CD14-positive monocyte (primary cell): ENCODE measurements at regions not wholly inside any gene's neighbourhood (a gene's known extent, or its start where the extent isn't known, plus 50 kb on each side); places are given as distances from the start of the nearest gene placed in this dataset.

Experiments
- DNase-seq, 3 donors: peaks; one replicate each; pipeline ENCODE4 v3.0.0-alpha.2; 2011 to 2022
- H2AFZ ChIP-seq: 2 replicates; pipeline ENCODE4 v1.6.0; 2012; ENCODE audit warnings: mild to moderate bottlenecking, low read depth, low read length, inconsistent platforms; ENCODE audit not compliant: insufficient read depth, poor library complexity, severe bottlenecking
- H3K27ac ChIP-seq, 2 donors: 1 replicate in 1 of 2; 2 replicates in 1 of 2; pipeline ENCODE4 v1.5.1; 2012 to 2013; ENCODE audit warnings: low read length in 2 of 2, control low read depth in 1 of 2, inconsistent platforms in 1 of 2, low read depth in 1 of 2, mild to moderate bottlenecking in 1 of 2
- H3K27me3 ChIP-seq, 2 donors: one replicate each; pipeline versions ENCODE4 v1.6.0 to v1.6.1; 2011 to 2013; ENCODE audit warnings: low read length in 2 of 2; ENCODE audit not compliant: control insufficient read depth in 2 of 2, insufficient read depth in 2 of 2
- H3K36me3 ChIP-seq, 2 donors: replicated peaks in 1 of 2; 1 replicate in 1 of 2; 2 replicates in 1 of 2; pipeline versions ENCODE4 v1.5.1 to v1.6.1; 2012 to 2013; ENCODE audit warnings: low read length in 2 of 2, control low read depth in 1 of 2, inconsistent platforms in 1 of 2, mild to moderate bottlenecking in 1 of 2; ENCODE audit not compliant: insufficient read depth in 2 of 2, control insufficient read depth in 1 of 2
- H3K4me1 ChIP-seq, 2 donors: 1 replicate in 1 of 2; 2 replicates in 1 of 2; pipeline versions ENCODE4 v1.5.1 to v1.6.1; 2012 to 2013; ENCODE audit warnings: low read length in 2 of 2, control low read depth in 1 of 2, inconsistent platforms in 1 of 2, mild to moderate bottlenecking in 1 of 2, moderate library complexity in 1 of 2; ENCODE audit not compliant: insufficient read depth in 2 of 2, control insufficient read depth in 1 of 2
- H3K4me2 ChIP-seq: replicated peaks from 2 replicates; pipeline ENCODE3; 2012; ENCODE audit warnings: low read length, moderate library complexity, mild to moderate bottlenecking; ENCODE audit not compliant: poor library complexity, severe bottlenecking; ENCODE audit errors: extremely low read depth
- H3K4me3 ChIP-seq, 3 experiments: fragments of 200-600 bp in 1 of 3; sonication (generic) in 1 of 3; replicated peaks in 1 of 3; 1 replicate in 2 of 3; 2 replicates in 1 of 3; pipeline ENCODE4 v1.5.1; 2011 to 2013; ENCODE audit warnings: low read length in 3 of 3, mild to moderate bottlenecking in 3 of 3, control low read depth in 2 of 3, low read depth in 2 of 3, inconsistent platforms in 1 of 3, moderate library complexity in 1 of 3
- H3K79me2 ChIP-seq: 2 replicates; pipeline ENCODE4 v1.6.0; 2012; ENCODE audit warnings: mild to moderate bottlenecking, control low read depth, inconsistent platforms, low read length, moderate library complexity; ENCODE audit not compliant: insufficient read depth
- H3K9ac ChIP-seq: 2 replicates; pipeline ENCODE4 v1.6.0; 2017; ENCODE audit warnings: low read length, mild to moderate bottlenecking; ENCODE audit not compliant: insufficient read depth, poor library complexity, severe bottlenecking
- H3K9me3 ChIP-seq, 2 donors: replicated peaks in 1 of 2; 1 replicate in 1 of 2; 2 replicates in 1 of 2; pipeline versions ENCODE4 v1.5.1 to v1.6.1; 2012 to 2013; ENCODE audit warnings: low read length in 2 of 2, control low read depth in 1 of 2; ENCODE audit not compliant: control insufficient read depth in 1 of 2, insufficient read depth in 1 of 2
- H4K20me1 ChIP-seq: 2 replicates; pipeline ENCODE4 v1.6.0; 2012; ENCODE audit warnings: mild to moderate bottlenecking, low read length, control low read depth, moderate library complexity; ENCODE audit not compliant: insufficient read depth
- H3K27ac Mint-ChIP-seq, 7 donors: one replicate each; pipeline ENCODE4 v1.8.0; 2020; ENCODE audit warnings: mild to moderate bottlenecking in 7 of 7, mixed read lengths in 7 of 7, moderate library complexity in 6 of 7, inconsistent platforms in 2 of 7
- H3K27me3 Mint-ChIP-seq, 3 donors: one replicate each; pipeline ENCODE4 v1.8.0; 2021 to 2022; ENCODE audit warnings: low read depth in 3 of 3, mild to moderate bottlenecking in 3 of 3, mixed read lengths in 3 of 3, moderate library complexity in 3 of 3, inconsistent platforms in 1 of 3
- H3K36me3 Mint-ChIP-seq, 2 donors: one replicate each; pipeline ENCODE4 v1.8.0; 2020; ENCODE audit warnings: mixed read lengths in 2 of 2, inconsistent platforms in 1 of 2, mild to moderate bottlenecking in 1 of 2
- H3K4me1 Mint-ChIP-seq: one replicate; pipeline ENCODE4 v1.8.0; 2020; ENCODE audit warnings: mild to moderate bottlenecking, mixed read lengths
- H3K4me3 Mint-ChIP-seq, 2 donors: one replicate each; pipeline ENCODE4 v1.8.0; 2020; ENCODE audit warnings: mild to moderate bottlenecking in 2 of 2, mixed read lengths in 2 of 2, moderate library complexity in 1 of 2
- H3K9me3 Mint-ChIP-seq, 7 donors: one replicate each; pipeline ENCODE4 v1.8.0; 2020 to 2022; ENCODE audit warnings: mixed read lengths in 7 of 7, mild to moderate bottlenecking in 6 of 7, moderate library complexity in 6 of 7, inconsistent platforms in 2 of 7
- WGBS: methylation state at CpG from one replicate; pipeline ENCODE4 v1.1.5; 2013; ENCODE audit warnings: missing lambda C conversion rate; ENCODE audit not compliant: insufficient coverage; 5-methylcytosine and 5-hydroxymethylcytosine counted together
- intact Hi-C, 2 donors: fragments of 100-400 bp; cut with micrococcal nuclease; formaldehyde crosslinking; loops; one replicate each; pipeline versions ENCODE4 v1.15.0 to v1.15.1; 2023
- TF ChIP-seq, protein P1 (sequence below): fragments of 200-600 bp; IDR thresholded peaks from one replicate; pipeline ENCODE4 v1.8.0; 2022; ENCODE audit warnings: antibody characterized with exemption, mild to moderate bottlenecking

DNA sequence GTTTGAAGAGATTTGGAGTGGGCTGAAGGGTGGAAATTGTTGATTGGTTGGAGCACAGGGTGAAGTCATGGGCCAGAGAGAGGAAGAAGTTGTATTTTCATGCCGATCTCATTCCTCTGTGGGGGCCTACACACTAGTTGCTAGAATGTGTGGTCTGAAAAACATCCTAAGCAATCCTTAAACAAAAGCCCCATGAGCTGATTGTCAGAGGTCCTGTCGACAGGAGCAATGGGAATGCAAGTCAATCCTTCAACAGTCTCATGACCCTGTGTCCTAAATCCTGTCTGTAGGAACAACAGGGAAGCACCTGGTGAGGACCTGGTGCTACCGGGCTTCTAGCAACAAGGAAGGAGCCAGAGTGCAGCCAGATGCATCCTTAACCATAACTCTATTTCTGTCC, 324.0 kb upstream of the TMEM132C start:
- Mint-ChIP-seq H3K4me3 (no peak overlapping the region), H3K4me1 (no peaks in the 10 kb centered on the region), H3K36me3 (no peaks in the 10 kb centered on the region), H3K9me3 (peaks cover 7 to 20% (median 10%) of the 10 kb centered on the region in 7 donors), H3K27me3 (peaks cover 1 to 3% (median 3%) of the 10 kb centered on the region in 3 donors), H3K27ac (no peak overlapping the region)
- H3K27ac ChIP-seq: no peak overlapping the region
- no peaks in the 10 kb centered on the region for H3K79me2 ChIP-seq
- no peak overlapping the region for H3K9ac ChIP-seq
- H3K36me3 ChIP-seq: no peaks in the 10 kb centered on the region
- intact Hi-C loops: no loop called here
- H3K4me2 ChIP-seq: no peak overlapping the region
- WGBS: 89% methylated on average over 1 of the region's 3 CpGs
- H2AFZ ChIP-seq: no peak overlapping the region
- H3K27me3 ChIP-seq: no peaks in the 10 kb centered on the region
- H3K4me3 ChIP-seq: no peak overlapping the region
- peaks cover 9 to 22% of the 10 kb centered on the region in 2 donors for H3K9me3 ChIP-seq
- no peak for DNase-seq
- no peaks in the 10 kb centered on the region for H3K4me1 ChIP-seq
- TF ChIP-seq, protein P1, sequence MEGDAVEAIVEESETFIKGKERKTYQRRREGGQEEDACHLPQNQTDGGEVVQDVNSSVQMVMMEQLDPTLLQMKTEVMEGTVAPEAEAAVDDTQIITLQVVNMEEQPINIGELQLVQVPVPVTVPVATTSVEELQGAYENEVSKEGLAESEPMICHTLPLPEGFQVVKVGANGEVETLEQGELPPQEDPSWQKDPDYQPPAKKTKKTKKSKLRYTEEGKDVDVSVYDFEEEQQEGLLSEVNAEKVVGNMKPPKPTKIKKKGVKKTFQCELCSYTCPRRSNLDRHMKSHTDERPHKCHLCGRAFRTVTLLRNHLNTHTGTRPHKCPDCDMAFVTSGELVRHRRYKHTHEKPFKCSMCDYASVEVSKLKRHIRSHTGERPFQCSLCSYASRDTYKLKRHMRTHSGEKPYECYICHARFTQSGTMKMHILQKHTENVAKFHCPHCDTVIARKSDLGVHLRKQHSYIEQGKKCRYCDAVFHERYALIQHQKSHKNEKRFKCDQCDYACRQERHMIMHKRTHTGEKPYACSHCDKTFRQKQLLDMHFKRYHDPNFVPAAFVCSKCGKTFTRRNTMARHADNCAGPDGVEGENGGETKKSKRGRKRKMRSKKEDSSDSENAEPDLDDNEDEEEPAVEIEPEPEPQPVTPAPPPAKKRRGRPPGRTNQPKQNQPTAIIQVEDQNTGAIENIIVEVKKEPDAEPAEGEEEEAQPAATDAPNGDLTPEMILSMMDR: no peak
- no peaks in the 10 kb centered on the region for H4K20me1 ChIP-seq

DNA sequence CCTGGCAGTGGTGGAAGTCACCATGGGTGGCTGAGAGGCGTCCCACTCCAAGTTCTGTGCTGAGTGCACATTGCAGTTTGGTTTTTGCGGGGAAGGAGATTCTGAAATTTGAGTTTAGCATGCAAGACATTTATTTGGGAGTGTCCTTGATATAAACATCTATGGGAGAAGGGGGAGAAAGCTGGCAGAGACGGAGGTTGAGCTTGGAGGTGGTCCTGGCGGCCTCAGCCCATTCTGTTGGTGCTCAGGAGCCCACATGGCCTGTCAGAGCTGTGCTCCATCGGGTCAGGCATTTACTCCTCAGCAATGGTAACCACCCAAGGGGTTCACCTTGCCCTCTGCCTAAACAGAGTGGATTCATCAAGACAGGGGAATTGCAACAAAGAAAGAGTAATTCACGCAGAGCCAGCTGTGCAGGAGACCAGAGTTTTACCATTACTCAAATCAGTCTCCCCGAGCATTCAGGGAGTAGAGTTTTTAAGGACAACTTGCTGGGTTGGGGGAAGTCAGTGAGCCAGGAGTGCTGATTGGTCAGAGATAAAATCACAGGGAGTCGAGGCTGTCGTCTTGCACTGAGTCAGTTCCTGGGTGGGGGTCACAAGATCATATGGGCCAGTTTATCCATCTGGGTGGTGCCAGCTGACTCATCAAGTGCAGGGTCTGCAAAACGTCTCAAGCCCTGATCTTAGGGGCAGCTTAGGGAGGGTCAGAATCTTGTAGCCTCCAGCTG, 323.3 kb upstream of the TMEM132C start:
- Mint-ChIP-seq H3K4me1 (no peaks in the 10 kb centered on the region), H3K36me3 (no peaks in the 10 kb centered on the region), H3K27ac (no peak overlapping the region), H3K27me3 (peaks cover 1 to 3% (median 3%) of the 10 kb centered on the region in 3 donors), H3K4me3 (no peak overlapping the region), H3K9me3 (peaks cover 4 to 20% (median 11%) of the 10 kb centered on the region in 7 donors)
- WGBS: 69% methylated on average over 7 of the region's 10 CpGs
- no peak overlapping the region for H2AFZ ChIP-seq
- H3K27me3 ChIP-seq: no peaks in the 10 kb centered on the region
- H3K4me3 ChIP-seq: no peak overlapping the region
- H4K20me1 ChIP-seq: no peaks in the 10 kb centered on the region
- no peak overlapping the region for H3K27ac ChIP-seq
- H3K9ac ChIP-seq: no peak overlapping the region
- no peaks in the 10 kb centered on the region for H3K4me1 ChIP-seq
- H3K79me2 ChIP-seq: no peaks in the 10 kb centered on the region
- TF ChIP-seq, protein P1: no peak
- H3K36me3 ChIP-seq: no peaks in the 10 kb centered on the region
- intact Hi-C loops: no loop called here
- H3K4me2 ChIP-seq: no peak overlapping the region
- DNase-seq: no peak
- H3K9me3 ChIP-seq: peaks cover 9 to 26% of the 10 kb centered on the region in 2 donors
